OCI-LY3 (cell line): ENCODE measurements at regions not wholly inside any gene's neighbourhood (a gene's known extent, or its start where the extent isn't known, plus 50 kb on each side); places are given as distances from the start of the nearest gene placed in this dataset.

ENCODE experiments used
- EZH2phosphoT487 ChIP-seq: fragments of 200-600 bp; shearing (Covaris generic); IDR thresholded peaks from 2 replicates; pipeline ENCODE4 v1.6.1; 2018; ENCODE audit warnings: antibody characterized with exemption, mixed run types, low read depth
- TF ChIP-seq, protein P1 (sequence below): fragments of 200-600, 300-600 bp; sonication (generic); IDR thresholded peaks from 2 replicates; pipeline ENCODE4 v1.5.1; 2014; ENCODE audit warnings: antibody characterized with exemption, low read length, low read depth

DNA sequence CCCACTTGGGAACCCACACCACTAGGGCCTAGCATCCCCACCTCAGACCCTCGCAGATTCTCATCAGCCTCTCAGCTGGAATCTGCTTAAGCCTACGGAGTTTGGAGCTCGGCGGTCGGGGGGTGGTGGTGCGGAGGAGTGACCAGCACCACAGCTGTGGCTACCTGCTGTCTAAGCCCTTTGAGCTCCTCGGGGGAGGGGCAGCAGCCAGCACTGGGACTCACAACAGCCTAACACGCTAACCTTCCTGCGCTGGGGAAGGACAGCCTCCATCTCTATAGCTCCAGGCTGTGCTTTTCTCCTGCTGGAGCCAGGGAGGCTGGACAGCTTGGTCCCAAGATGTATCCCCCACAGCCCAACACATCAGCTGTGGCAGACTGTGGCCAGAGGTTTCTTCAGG is 281.5 kb downstream of the USP46 start:
- TF ChIP-seq, protein P1, sequence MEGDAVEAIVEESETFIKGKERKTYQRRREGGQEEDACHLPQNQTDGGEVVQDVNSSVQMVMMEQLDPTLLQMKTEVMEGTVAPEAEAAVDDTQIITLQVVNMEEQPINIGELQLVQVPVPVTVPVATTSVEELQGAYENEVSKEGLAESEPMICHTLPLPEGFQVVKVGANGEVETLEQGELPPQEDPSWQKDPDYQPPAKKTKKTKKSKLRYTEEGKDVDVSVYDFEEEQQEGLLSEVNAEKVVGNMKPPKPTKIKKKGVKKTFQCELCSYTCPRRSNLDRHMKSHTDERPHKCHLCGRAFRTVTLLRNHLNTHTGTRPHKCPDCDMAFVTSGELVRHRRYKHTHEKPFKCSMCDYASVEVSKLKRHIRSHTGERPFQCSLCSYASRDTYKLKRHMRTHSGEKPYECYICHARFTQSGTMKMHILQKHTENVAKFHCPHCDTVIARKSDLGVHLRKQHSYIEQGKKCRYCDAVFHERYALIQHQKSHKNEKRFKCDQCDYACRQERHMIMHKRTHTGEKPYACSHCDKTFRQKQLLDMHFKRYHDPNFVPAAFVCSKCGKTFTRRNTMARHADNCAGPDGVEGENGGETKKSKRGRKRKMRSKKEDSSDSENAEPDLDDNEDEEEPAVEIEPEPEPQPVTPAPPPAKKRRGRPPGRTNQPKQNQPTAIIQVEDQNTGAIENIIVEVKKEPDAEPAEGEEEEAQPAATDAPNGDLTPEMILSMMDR: no peak
- TF ChIP-seq EZH2phosphoT487: no peak
